ENCODE measurements at regions not wholly inside any gene's neighbourhood (a gene's known extent, or its start where the extent isn't known, plus 50 kb on each side); places are given as distances from the start of the nearest gene placed in this dataset.

- TF ChIP-seq CREB5 (CRISPR knock-in tag; IDR thresholded peaks at IDR 0.05; ENCODE audit: low read depth), result no peak
These were observed 181.2 kb upstream of the SPOCK3 start (continued) for GRCh38 chr4:167415461-167415860.

- no peak for ATAC-seq
These were observed 185.3 kb upstream of the SPOCK3 start for GRCh38 chr4:167419468-167420140.

GRCh38 chr4:167421201-167421600 lies 186.9 kb upstream of the SPOCK3 start:
- TF ChIP-seq ARNTL (CRISPR knock-in tag; IDR thresholded peaks at IDR 0.05; ENCODE audit: borderline replicate concordance, low read depth) (no peak), CREB5 (CRISPR knock-in tag; IDR thresholded peaks at IDR 0.05; ENCODE audit: low read depth) (no peak), POU6F1 (CRISPR knock-in tag; IDR thresholded peaks at IDR 0.05; ENCODE audit: borderline replicate concordance, low read depth) (no peak), ZNF565 (CRISPR knock-in tag; conservative IDR thresholded peaks at IDR 0.05; ENCODE audit: low read depth) (no peak), ESRRG (CRISPR knock-in tag; IDR thresholded peaks at IDR 0.05) (no peak), BACH2 (CRISPR knock-in tag; IDR thresholded peaks at IDR 0.05; ENCODE audit: borderline replicate concordance) (no peak), CSRNP3 (CRISPR knock-in tag; IDR thresholded peaks at IDR 0.05) (no peak), ZNF70 (CRISPR knock-in tag; IDR thresholded peaks at IDR 0.05) (no peak), TSHZ2 (CRISPR knock-in tag; IDR thresholded peaks at IDR 0.05) (no peak), ISL1 (CRISPR knock-in tag; IDR thresholded peaks at IDR 0.05) (no peak), ZC3H10 (CRISPR knock-in tag; IDR thresholded peaks at IDR 0.05) (no peak)
- ATAC-seq, result no peak

More at GRCh38 chr4:167419468-167420140, 185.3 kb upstream of the SPOCK3 start:
- TF ChIP-seq CSDC2 (CRISPR knock-in tag; IDR thresholded peaks at IDR 0.05) (no peak), OSR1 (CRISPR knock-in tag; IDR thresholded peaks at IDR 0.05) (no peak), CREB5 (CRISPR knock-in tag; IDR thresholded peaks at IDR 0.05; ENCODE audit: low read depth) (no peak), ZFP3 (CRISPR knock-in tag; IDR thresholded peaks at IDR 0.05) (no peak), ESRRG (CRISPR knock-in tag; IDR thresholded peaks at IDR 0.05) (no peak), ZFP30 (CRISPR knock-in tag; IDR thresholded peaks at IDR 0.05) (no peak), PPARA (CRISPR knock-in tag; IDR thresholded peaks at IDR 0.05; ENCODE audit: borderline replicate concordance) (peak; percentile 79)

All from SK-N-SH treated with all-trans-retinoic acid at 6 μM for 48 hours (cell line).